ENCODE measurements at regions not wholly inside any gene's neighbourhood (a gene's known extent, or its start where the extent isn't known, plus 50 kb on each side); places are given as distances from the start of the nearest gene placed in this dataset.

- ChIA-PET CTCF (no interaction called here), POLR2A (ENCODE audit: unreplicated experiment) (no interaction called here)
- no peaks in the 10 kb centered on the region for H3K36me3 ChIP-seq (ENCODE audit: low read depth)
- H4K20me1 ChIP-seq (ENCODE audit: insufficient read depth) = no peaks in the 10 kb centered on the region
- DNase-seq = no peak
- H3K27ac ChIP-seq = no peak overlapping the region
- no peaks in the 10 kb centered on the region for H3K4me1 ChIP-seq (replicated peaks; ENCODE audit: insufficient read depth)
- H3K4me3 ChIP-seq = no peak overlapping the region
- H3K9me2 ChIP-seq (ENCODE audit: insufficient read depth) = no peaks in the 10 kb centered on the region
- no peaks in the 10 kb centered on the region for H3F3A ChIP-seq (ENCODE audit: insufficient read depth, low read depth)
- no peak overlapping the region for H2AFZ ChIP-seq
- no peaks in the 10 kb centered on the region for H3K79me2 ChIP-seq (ENCODE audit: low read depth)
- TF ChIP-seq CTCF (conservative IDR thresholded peaks at IDR 0.05) = no peak
- no peak for TF ChIP-seq EZH2 (IDR thresholded peaks at IDR 0.05; ENCODE audit: low read depth)
- H3K4me2 ChIP-seq = no peak overlapping the region
- BruUV-seq (replicated peaks) = no TSS peak
- intact Hi-C loops (cut with micrococcal nuclease; ENCODE audit: unreplicated experiment) = no loop called here
- no peaks in the 10 kb centered on the region for H3K27me3 ChIP-seq (ENCODE audit: insufficient read depth, low read depth)
- H3K9me3 ChIP-seq (ENCODE audit: insufficient read depth, low read depth) = no peaks in the 10 kb centered on the region
Measured at GRCh38 chr3:74217467-74217866, 397.0 kb downstream of the CNTN3 start.

- no peak for DNase-seq
- H3K9me3 ChIP-seq (ENCODE audit: insufficient read depth, low read depth) = no peaks in the 10 kb centered on the region
- H3K4me1 ChIP-seq (replicated peaks; ENCODE audit: insufficient read depth) = no peaks in the 10 kb centered on the region
- no peak overlapping the region for H3K4me3 ChIP-seq
- H3K79me2 ChIP-seq (ENCODE audit: low read depth) = no peaks in the 10 kb centered on the region
- H3K9me2 ChIP-seq (ENCODE audit: insufficient read depth) = no peaks in the 10 kb centered on the region
- H3K4me2 ChIP-seq = no peak overlapping the region
- ChIA-PET CTCF (no interaction called here), POLR2A (ENCODE audit: unreplicated experiment) (no interaction called here)
- no peaks in the 10 kb centered on the region for H3F3A ChIP-seq (ENCODE audit: insufficient read depth, low read depth)
- no peaks in the 10 kb centered on the region for H3K36me3 ChIP-seq (ENCODE audit: low read depth)
- intact Hi-C loops (cut with micrococcal nuclease; ENCODE audit: unreplicated experiment) = no loop called here
- no peaks in the 10 kb centered on the region for H3K27me3 ChIP-seq (ENCODE audit: insufficient read depth, low read depth)
- BruUV-seq (replicated peaks) = no TSS peak
- H2AFZ ChIP-seq = no peak overlapping the region
- H3K27ac ChIP-seq = no peak overlapping the region
- no peaks in the 10 kb centered on the region for H4K20me1 ChIP-seq (ENCODE audit: insufficient read depth)
- no peak for TF ChIP-seq CTCF (conservative IDR thresholded peaks at IDR 0.05)
- no peak for TF ChIP-seq EZH2 (IDR thresholded peaks at IDR 0.05; ENCODE audit: low read depth)
Measured at GRCh38 chr3:74214286-74214685, 400.2 kb downstream of the CNTN3 start.

GRCh38 chr3:74210739-74211138 lies 403.7 kb downstream of the CNTN3 start:
- intact Hi-C loops (cut with micrococcal nuclease; ENCODE audit: unreplicated experiment) = no loop called here
- no peaks in the 10 kb centered on the region for H4K20me1 ChIP-seq (ENCODE audit: insufficient read depth)
- no peaks in the 10 kb centered on the region for H3K9me3 ChIP-seq (ENCODE audit: insufficient read depth, low read depth)
- BruUV-seq (replicated peaks) = no TSS peak
- H3K4me1 ChIP-seq (replicated peaks; ENCODE audit: insufficient read depth) = no peaks in the 10 kb centered on the region
- TF ChIP-seq CTCF (conservative IDR thresholded peaks at IDR 0.05) (no peak), EZH2 (IDR thresholded peaks at IDR 0.05; ENCODE audit: low read depth) (no peak)
- ChIA-PET POLR2A (ENCODE audit: unreplicated experiment) (no interaction called here), CTCF (no interaction called here)
- H3K27ac ChIP-seq = no peak overlapping the region
- no peak overlapping the region for H3K4me2 ChIP-seq
- no peak overlapping the region for H2AFZ ChIP-seq
- H3K4me3 ChIP-seq = no peak overlapping the region
- no peak for DNase-seq
- H3K9me2 ChIP-seq (ENCODE audit: insufficient read depth) = no peaks in the 10 kb centered on the region
- H3K27me3 ChIP-seq (ENCODE audit: insufficient read depth, low read depth) = no peaks in the 10 kb centered on the region
- no peaks in the 10 kb centered on the region for H3K79me2 ChIP-seq (ENCODE audit: low read depth)
- no peaks in the 10 kb centered on the region for H3K36me3 ChIP-seq (ENCODE audit: low read depth)
- no peaks in the 10 kb centered on the region for H3F3A ChIP-seq (ENCODE audit: insufficient read depth, low read depth)

Data from PC-9 (cell line).